Central memory CD4-positive, alpha-beta T cell (primary cell): ENCODE measurements at regions not wholly inside any gene's neighbourhood (a gene's known extent, or its start where the extent isn't known, plus 50 kb on each side); places are given as distances from the start of the nearest gene placed in this dataset.

Experiments
- DNase-seq: peaks from one replicate; pipeline ENCODE4 v3.0.0; 2022

GRCh38 chr18:68086481-68086880 is 570.0 kb upstream of the DSEL start:
- DNase-seq = no peak

GRCh38 chr18:68085251-68085650 is 568.7 kb upstream of the DSEL start:
- no peak for DNase-seq

GRCh38 chr18:68083776-68084175 is 567.3 kb upstream of the DSEL start:
- no peak for DNase-seq

GRCh38 chr18:68083131-68083530 is 566.6 kb upstream of the DSEL start:
- no peak for DNase-seq

GRCh38 chr18:68072744-68073143 is 556.2 kb upstream of the DSEL start:
- DNase-seq = no peak

GRCh38 chr18:68060871-68061270 is 544.4 kb upstream of the DSEL start:
- no peak for DNase-seq

- no peak for DNase-seq
Observed at GRCh38 chr18:68056936-68057335, 540.4 kb upstream of the DSEL start.

GRCh38 chr18:68054669-68055068 is 538.1 kb upstream of the DSEL start:
- DNase-seq = no peak

DNA sequence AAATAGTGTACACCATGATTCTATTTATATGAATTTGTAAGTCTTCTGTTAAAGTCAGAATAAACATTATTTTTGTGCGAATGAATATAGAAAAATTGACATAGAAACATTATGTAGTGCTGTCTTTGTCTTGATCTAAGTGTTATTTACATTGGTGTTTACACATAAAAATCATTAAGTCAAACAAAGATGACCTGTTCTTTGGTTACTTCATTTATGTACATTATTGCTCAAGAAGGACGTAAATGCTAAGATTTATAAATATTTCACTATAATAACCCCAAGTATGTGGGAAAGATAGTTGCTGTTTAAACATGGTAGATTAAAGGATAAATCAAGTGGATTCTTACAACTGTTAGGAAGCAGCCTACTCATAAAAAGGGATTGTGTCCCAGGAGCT is 536.8 kb upstream of the DSEL start:
- DNase-seq = no peak

DNA sequence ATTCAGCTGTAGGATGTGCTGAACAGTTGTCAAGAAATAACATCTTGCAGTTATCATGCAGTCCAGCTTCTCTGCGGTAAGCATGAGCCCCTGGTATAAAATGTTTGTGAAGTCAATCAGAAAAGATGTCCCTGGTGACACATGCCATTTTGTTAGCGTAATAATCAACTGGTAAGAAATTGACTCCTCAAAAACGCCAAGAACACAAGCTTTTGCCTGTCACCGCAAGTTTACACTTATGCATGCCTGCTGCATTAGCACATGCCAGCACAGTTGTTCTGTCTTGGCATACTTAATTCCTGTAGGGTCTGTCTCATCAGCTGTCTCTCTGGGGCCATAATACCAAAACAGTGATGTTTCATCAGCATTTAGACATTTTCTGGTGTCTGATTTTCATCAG is 524.8 kb upstream of the DSEL start:
- no peak for DNase-seq

- DNase-seq = no peak
Observed at GRCh38 chr18:68040198-68040597, 523.7 kb upstream of the DSEL start.

- DNase-seq = no peak
Observed at GRCh38 chr18:68035774-68036522, 519.4 kb upstream of the DSEL start.

DNA sequence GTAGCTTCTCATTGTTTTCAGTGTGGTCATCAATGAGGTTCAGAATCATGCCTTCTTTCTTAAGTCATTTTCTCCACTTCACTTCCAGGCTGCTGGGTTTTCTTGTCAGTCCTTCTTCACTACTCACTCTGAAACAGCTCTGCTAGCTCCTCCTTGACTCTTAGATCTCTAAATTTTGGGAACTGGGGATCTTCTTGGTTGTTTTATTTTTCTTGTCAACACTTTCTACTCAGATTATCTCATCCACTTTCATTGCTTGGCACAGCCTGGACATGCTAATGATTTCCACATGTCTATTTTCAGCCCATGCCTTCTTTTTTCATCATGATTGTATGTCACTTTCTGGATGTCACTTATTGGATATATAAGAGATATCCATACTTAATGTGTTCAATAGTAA is 517.8 kb upstream of the DSEL start:
- no peak for DNase-seq

DNA sequence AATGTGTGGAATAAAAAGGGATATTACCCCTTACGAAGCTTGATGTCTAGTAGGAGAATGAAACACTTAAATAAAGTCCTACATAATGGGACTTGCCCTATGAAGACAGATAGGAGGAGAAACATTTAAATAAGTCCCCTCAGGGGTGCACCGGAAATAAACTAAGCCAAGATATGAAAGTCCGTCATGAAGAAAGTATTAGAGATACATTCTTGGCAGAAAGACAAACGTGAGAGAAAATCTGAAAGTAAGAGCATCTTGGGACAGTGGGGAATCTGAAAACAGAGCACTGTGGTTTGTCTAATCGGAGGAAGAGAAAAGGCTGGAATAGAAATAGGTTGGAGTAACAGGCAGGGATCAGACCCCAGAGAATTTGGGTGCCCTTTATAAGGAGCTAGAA is 516.9 kb upstream of the DSEL start:
- DNase-seq = no peak

DNA sequence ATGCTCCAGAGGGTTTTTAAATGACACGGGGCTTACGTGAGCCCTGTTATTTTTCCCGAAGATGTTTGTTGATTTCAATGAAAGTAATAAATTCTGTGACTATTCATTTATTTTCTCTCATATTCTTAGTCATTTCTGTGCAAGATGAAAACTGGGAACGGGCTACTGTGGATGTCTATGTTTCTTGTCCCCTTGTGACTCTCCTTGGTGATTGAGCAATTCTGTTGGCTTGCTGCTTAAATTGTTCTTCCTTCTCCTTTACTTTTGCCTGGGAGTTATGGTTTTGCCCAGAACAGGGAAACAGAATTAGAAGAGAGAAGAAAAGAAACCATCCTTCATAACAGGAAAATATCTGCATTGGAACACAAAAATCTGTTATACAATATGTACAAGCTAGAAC is 508.2 kb upstream of the DSEL start:
- no peak for DNase-seq

DNA sequence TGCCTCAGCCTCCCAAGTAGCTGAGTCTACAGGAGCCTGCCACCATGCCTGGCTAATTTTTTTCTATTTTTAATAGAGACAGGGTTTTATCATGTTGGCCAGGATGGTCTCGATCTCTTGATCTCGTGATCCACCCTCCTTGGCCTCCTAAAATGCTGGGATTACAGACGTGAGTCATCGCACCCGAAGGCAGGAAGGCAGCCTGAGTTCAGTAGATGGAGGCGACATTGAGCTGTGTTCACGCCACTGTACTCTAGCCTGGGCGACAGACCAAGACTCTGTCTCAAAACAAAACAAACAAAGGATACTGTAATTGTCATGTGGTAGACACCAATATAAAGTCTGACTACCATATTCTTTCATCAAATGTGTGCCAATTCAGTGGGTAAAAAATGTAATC is 500.9 kb upstream of the DSEL start:
- no peak for DNase-seq

- no peak for DNase-seq
Observed at GRCh38 chr18:67997496-67997895, 481.0 kb upstream of the DSEL start.

DNA sequence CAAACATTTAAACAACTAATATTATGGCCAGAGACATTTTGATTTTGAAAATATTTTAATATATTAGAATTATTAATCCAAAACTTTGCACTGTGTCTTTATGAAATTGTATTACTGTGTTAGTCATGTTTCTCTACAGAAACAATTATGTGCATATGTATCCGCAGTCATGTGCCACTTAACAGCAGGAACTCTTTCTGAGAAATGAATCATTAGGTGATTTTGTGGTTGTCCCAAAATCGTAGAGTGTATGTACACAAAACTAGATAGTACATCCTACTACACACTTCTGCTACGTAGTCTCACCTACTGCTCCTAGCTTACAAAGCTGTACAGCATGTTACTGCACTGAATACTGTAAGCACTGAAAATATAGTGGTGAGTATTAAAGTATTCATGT is 479.2 kb upstream of the DSEL start:
- DNase-seq = no peak

DNA sequence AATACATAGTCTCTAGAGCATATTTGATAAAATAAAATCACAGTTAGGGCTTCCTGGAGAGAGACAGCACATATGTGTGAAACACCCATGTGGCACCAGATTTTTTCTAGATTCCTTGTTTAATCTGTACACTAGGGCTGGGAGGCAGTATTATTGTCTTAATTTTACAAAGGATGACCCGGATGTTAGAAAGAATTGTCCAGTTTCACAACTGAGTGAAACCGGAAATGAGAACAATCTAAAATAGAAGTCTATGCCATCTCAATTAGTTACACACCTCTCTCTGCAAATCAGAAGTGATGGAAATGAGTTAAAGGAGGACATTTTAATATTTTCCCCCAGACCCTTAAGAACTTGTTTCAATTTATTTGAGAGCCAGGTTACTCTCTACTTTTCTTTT is 463.7 kb upstream of the DSEL start:
- DNase-seq = no peak

GRCh38 chr18:67977067-67977616 is 460.6 kb upstream of the DSEL start:
- DNase-seq = no peak

DNA sequence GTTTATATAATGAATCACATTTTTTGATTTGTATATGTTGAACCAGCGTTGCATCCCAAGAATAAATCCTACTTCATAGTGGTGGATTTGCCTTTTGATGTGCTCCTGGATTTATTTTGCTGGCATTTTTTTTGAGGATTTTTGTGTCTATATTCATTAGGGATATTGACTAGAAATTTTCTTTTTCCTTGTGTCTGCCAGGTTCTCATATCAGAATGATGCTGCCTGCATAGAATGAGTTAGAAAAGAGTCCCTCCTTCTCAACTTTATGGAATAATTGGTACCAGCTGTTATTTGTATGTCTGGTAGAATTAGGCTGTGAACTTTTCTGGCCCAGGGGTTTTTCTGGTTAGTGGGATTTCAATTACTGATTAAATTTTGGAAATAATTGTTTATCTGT is 457.4 kb upstream of the DSEL start:
- no peak for DNase-seq

GRCh38 chr18:67969458-67969857 is 452.9 kb upstream of the DSEL start:
- no peak for DNase-seq

- DNase-seq = no peak
Observed at GRCh38 chr18:67966224-67966623, 449.7 kb upstream of the DSEL start.

DNA sequence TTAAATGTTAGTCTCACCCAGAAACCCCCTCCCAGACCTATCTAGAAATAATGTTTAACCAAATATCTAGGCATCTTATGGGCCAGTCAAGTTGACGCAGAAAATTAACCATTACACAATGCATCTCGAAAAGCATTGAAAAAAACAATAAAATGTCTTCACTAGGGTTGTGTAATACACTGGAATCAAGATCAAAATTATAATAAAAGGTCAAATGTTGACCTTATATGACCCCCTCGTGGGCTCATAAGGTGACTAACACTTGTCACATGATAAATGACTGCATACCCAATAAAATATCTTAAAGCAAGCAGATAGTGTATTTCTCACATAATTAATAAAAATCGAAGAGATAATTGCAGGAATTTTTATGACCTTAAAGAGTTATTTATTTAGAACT is 447.9 kb upstream of the DSEL start:
- DNase-seq = no peak
